Spleen (tissue), 11 donors: ENCODE measurements at regions not wholly inside any gene's neighbourhood (a gene's known extent, or its start where the extent isn't known, plus 50 kb on each side); places are given as distances from the start of the nearest gene placed in this dataset.
"Not testable (repeated sequence)": the region's sequence is repeated elsewhere in the genome, so short reads cannot be mapped to it uniquely, and the experiment has no call there.

ENCODE experiments used
- DNase-seq: peaks from one replicate; pipeline ENCODE4 v3.0.0-alpha.2; 2020
- H3K27ac ChIP-seq, 8 donors: fragments of 200-600 bp; sonication (generic) in 7 of 8; 1 replicate in 4 of 8; 2 replicates in 4 of 8; pipeline versions ENCODE4 v1.5.0 to v1.8.0; 2016 to 2021; ENCODE audit warnings: inconsistent platforms in 4 of 8, mild to moderate bottlenecking in 4 of 8, moderate library complexity in 1 of 8
- H3K27me3 ChIP-seq, 7 donors: fragments of 200-600 bp; sonication (generic) in 6 of 7; replicated peaks in 1 of 7; 1 replicate in 4 of 7; 2 replicates in 3 of 7; pipeline versions ENCODE4 v1.5.0 to v1.8.0; 2016 to 2021; ENCODE audit warnings: inconsistent platforms in 3 of 7, mild to moderate bottlenecking in 1 of 7
- H3K36me3 ChIP-seq, 6 donors: fragments of 200-600 bp; sonication (generic) in 5 of 6; 1 replicate in 4 of 6; 2 replicates in 2 of 6; pipeline versions ENCODE4 v1.5.0 to v1.8.0; 2016 to 2021; ENCODE audit warnings: inconsistent platforms in 2 of 6
- H3K4me1 ChIP-seq, 6 donors: fragments of 200-600 bp; sonication (generic) in 5 of 6; 1 replicate in 3 of 6; 2 replicates in 3 of 6; pipeline versions ENCODE4 v1.5.0 to v1.8.0; 2016 to 2021; ENCODE audit warnings: inconsistent platforms in 3 of 6
- H3K4me3 ChIP-seq, 8 donors: fragments of 200-600 bp; sonication (generic) in 7 of 8; 1 replicate in 4 of 8; 2 replicates in 4 of 8; pipeline versions ENCODE4 v1.5.0 to v1.8.0; 2016 to 2021; ENCODE audit warnings: inconsistent platforms in 4 of 8, mild to moderate bottlenecking in 4 of 8, moderate library complexity in 2 of 8
- H3K9me3 ChIP-seq, 8 donors: fragments of 200-600 bp; sonication (generic) in 7 of 8; 1 replicate in 4 of 8; 2 replicates in 4 of 8; pipeline versions ENCODE4 v1.5.0 to v1.8.0; 2016 to 2021; ENCODE audit warnings: inconsistent platforms in 4 of 8
- POLR2A ChIP-seq, 3 donors: fragments of 450-650 bp; IDR thresholded peaks; one replicate each; pipeline ENCODE4 v1.5.1; 2017; ENCODE audit warnings: antibody characterized with exemption in 3 of 3, mild to moderate bottlenecking in 1 of 3
- POLR2AphosphoS5 ChIP-seq, 3 donors: sonication (generic); formaldehyde crosslinking; IDR thresholded peaks; one replicate each; pipeline ENCODE4 v1.5.1; 2017; ENCODE audit warnings: antibody characterized with exemption in 3 of 3
- WGBS, 5 donors: extraction: QIAGEN DNeasy Blood & Tissue Kit in 3 of 5; methylation state at CpG; one replicate each; pipeline versions ENCODE4 v1.1.5 to v1.1.7; 2013 to 2018; 5-methylcytosine and 5-hydroxymethylcytosine counted together
- intact Hi-C: fragments of 100-400 bp; cut with DNase I; formaldehyde crosslinking; loops from one replicate; pipeline ENCODE4 v1.15.0; 2023; ENCODE audit warnings: low total_unique reads
- TF ChIP-seq, protein P1 (sequence below), 11 experiments: fragments of 200-600 bp in 7 of 11; fragments of 450-650 bp in 4 of 11; sonication (generic) in 4 of 11; IDR thresholded peaks in 8 of 11; conservative IDR thresholded peaks in 3 of 11; 1 replicate in 7 of 11; 2 replicates in 4 of 11; pipeline versions ENCODE4 v1.4.0 to v1.8.0; 2016 to 2021; ENCODE audit warnings: antibody characterized with exemption in 11 of 11, inconsistent platforms in 4 of 11, mild to moderate bottlenecking in 1 of 11
- donor health status: healthy with polysubstance abuse.
- donor health status: DM: no; HTN: no; CAD: no; lungs with moderate emphysema.
- donor health status: DM: no; HTN: no; CAD: no.
- donor health status: Bipolar disorder and iron deficiency.
- donor health status: healthy.
- donor health status: DM: no; HTN: no; CAD: no.
- donor health status: DM: yes; HTN: yes; CAD: no.

- no peak for DNase-seq
- H3K36me3 ChIP-seq = no peaks in the 10 kb centered on the region
- TF ChIP-seq POLR2AphosphoS5 (IDR thresholded peaks at IDR 0.05) (no peak), POLR2A (IDR thresholded peaks at IDR 0.05) (no peak)
- TF ChIP-seq, protein P1, sequence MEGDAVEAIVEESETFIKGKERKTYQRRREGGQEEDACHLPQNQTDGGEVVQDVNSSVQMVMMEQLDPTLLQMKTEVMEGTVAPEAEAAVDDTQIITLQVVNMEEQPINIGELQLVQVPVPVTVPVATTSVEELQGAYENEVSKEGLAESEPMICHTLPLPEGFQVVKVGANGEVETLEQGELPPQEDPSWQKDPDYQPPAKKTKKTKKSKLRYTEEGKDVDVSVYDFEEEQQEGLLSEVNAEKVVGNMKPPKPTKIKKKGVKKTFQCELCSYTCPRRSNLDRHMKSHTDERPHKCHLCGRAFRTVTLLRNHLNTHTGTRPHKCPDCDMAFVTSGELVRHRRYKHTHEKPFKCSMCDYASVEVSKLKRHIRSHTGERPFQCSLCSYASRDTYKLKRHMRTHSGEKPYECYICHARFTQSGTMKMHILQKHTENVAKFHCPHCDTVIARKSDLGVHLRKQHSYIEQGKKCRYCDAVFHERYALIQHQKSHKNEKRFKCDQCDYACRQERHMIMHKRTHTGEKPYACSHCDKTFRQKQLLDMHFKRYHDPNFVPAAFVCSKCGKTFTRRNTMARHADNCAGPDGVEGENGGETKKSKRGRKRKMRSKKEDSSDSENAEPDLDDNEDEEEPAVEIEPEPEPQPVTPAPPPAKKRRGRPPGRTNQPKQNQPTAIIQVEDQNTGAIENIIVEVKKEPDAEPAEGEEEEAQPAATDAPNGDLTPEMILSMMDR (IDR thresholded peaks at IDR 0.05 in 8 of 11, conservative IDR thresholded peaks at IDR 0.05 in 3 of 11) = no peak
Observed at GRCh38 chr9:108427751-108428150, 428.0 kb downstream of the ACTL7B start.

GRCh38 chr9:108426421-108426940 lies 429.3 kb downstream of the ACTL7B start:
- H3K27me3 ChIP-seq = not testable (repeated sequence)
- WGBS, 5 donors = 77 to 99% (median 92%) methylated on average over 3 of the region's 3 CpGs

More at GRCh38 chr9:108427751-108428150, 428.0 kb downstream of the ACTL7B start:
- H3K4me3 ChIP-seq = no peak overlapping the region
- no peak overlapping the region for H3K27ac ChIP-seq
- intact Hi-C loops = no loop called here
- H3K27me3 ChIP-seq = no peaks in the 10 kb centered on the region
- WGBS, 5 donors = 96 to 99% (median 97%) methylated on average over 3 of the region's 3 CpGs
- H3K9me3 ChIP-seq = peaks cover 0 to 34% (median 25%) of the 10 kb centered on the region in 8 donors
- no peaks in the 10 kb centered on the region for H3K4me1 ChIP-seq

DNA sequence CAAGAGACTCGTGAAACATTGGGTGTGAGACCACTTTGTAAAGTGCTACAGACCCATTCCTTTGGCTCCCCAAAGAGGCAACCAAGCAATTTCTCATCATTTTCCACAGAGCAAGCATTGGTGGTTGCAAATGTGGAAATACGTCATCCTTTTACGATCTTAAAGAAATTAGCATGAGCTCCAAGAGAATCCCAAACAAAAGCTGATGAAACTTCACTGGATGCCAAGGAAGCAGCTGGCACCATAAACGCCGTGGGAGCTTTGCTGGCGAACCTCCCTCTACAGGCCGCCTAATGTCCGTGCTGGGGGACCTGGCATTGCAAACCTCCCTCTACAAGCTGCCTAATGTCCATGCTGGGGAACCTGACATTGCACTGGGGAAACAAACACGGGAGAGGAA lies 432.4 kb downstream of the ACTL7B start:
- no peaks in the 10 kb centered on the region for H3K4me1 ChIP-seq
- WGBS, 5 donors = 88 to 93% (median 93%) methylated on average over 9 of the region's 9 CpGs
- H3K4me3 ChIP-seq = no peak overlapping the region
- no peaks in the 10 kb centered on the region for H3K9me3 ChIP-seq
- intact Hi-C loops = no loop called here
- H3K27me3 ChIP-seq = no peaks in the 10 kb centered on the region
- H3K27ac ChIP-seq = no peak overlapping the region
- TF ChIP-seq, protein P1 (IDR thresholded peaks at IDR 0.05 in 8 of 11, conservative IDR thresholded peaks at IDR 0.05 in 3 of 11) = no peak
- TF ChIP-seq POLR2AphosphoS5 (IDR thresholded peaks at IDR 0.05) (no peak), POLR2A (IDR thresholded peaks at IDR 0.05) (no peak)
- no peaks in the 10 kb centered on the region for H3K36me3 ChIP-seq
- DNase-seq = no peak

More at GRCh38 chr9:108426421-108426940, 429.3 kb downstream of the ACTL7B start:
- DNase-seq, H3K27ac ChIP-seq, intact Hi-C loops, H3K36me3 ChIP-seq, H3K4me1 ChIP-seq, H3K4me3 ChIP-seq: not testable (repeated sequence)
- H3K9me3 ChIP-seq = peaks cover 0 to 28% (median 20%) of the 10 kb centered on the region in 8 donors

GRCh38 chr9:108419379-108419778 lies 436.4 kb downstream of the ACTL7B start:
- Histone ChIP-seq H3K4me3 (no peak overlapping the region), H3K36me3 (no peaks in the 10 kb centered on the region), H3K27ac (no peak overlapping the region), H3K9me3 (no peaks in the 10 kb centered on the region), H3K4me1 (no peaks in the 10 kb centered on the region), H3K27me3 (no peaks in the 10 kb centered on the region)
- intact Hi-C loops = no loop called here
- no peak for DNase-seq
- no peak for TF ChIP-seq POLR2AphosphoS5 (IDR thresholded peaks at IDR 0.05)
- TF ChIP-seq, protein P1 (IDR thresholded peaks at IDR 0.05 in 8 of 11, conservative IDR thresholded peaks at IDR 0.05 in 3 of 11) = no peak
- TF ChIP-seq POLR2A (IDR thresholded peaks at IDR 0.05) = no peak

- Histone ChIP-seq H3K4me3 (no peak overlapping the region), H3K36me3 (no peaks in the 10 kb centered on the region), H3K9me3 (no peaks in the 10 kb centered on the region), H3K4me1 (no peaks in the 10 kb centered on the region), H3K27ac (no peak overlapping the region), H3K27me3 (no peaks in the 10 kb centered on the region)
- no peak for DNase-seq
- 77 to 93% (median 88%) methylated on average over 1 of the region's 1 CpG for WGBS, 5 donors
- TF ChIP-seq POLR2A (IDR thresholded peaks at IDR 0.05) = no peak
- TF ChIP-seq POLR2AphosphoS5 (IDR thresholded peaks at IDR 0.05) = no peak
- TF ChIP-seq, protein P1 (IDR thresholded peaks at IDR 0.05 in 8 of 11, conservative IDR thresholded peaks at IDR 0.05 in 3 of 11) = no peak
- intact Hi-C loops = no loop called here
Observed at GRCh38 chr9:108417726-108418125, 438.1 kb downstream of the ACTL7B start.
